ENCODE measurements at regions not wholly inside any gene's neighbourhood (a gene's known extent, or its start where the extent isn't known, plus 50 kb on each side); places are given as distances from the start of the nearest gene placed in this dataset.

DNA sequence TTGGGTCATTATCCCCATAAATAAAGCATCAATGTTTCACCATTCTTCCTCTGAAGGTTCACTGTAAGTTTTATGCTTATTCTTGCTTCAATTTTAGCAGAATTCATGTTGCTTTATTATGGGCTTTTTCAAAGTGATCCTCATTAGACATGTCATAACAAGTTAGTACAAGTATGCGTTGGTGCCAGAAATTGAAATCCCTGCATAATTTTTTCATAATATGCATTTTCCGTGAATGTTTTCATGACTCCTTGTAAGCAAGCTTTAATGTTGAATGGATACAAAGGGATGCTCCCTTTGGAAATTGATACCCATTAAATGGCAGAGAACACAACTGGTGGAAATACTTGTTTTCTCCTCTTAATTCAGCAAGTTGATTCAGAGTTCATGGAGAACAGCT lies 179.7 kb downstream of the ST6GAL2 start:
- DNase-seq (ENCODE audit: low read depth in 2 of 2): no peak

DNA sequence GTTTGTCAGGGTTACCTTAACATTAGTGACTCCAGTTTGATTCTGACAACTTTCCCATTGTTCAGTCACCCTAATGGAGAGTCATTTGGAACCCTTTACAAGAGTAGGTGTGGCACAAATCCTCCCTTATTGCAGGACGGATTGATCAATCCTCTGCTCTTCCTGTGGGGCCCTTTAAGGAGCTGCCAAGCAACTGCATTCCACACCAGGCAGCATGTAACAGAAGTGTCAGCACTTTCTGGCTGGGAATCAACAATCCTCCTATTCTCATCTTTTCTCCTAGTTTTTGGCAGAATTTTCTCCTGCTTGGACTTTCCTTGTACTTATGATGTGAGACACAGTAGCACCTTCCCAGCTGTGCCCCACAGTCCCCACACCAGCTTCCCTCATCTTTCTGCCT lies 177.8 kb downstream of the ST6GAL2 start:
- DNase-seq (ENCODE audit: low read depth in 2 of 2): no peak

DNA sequence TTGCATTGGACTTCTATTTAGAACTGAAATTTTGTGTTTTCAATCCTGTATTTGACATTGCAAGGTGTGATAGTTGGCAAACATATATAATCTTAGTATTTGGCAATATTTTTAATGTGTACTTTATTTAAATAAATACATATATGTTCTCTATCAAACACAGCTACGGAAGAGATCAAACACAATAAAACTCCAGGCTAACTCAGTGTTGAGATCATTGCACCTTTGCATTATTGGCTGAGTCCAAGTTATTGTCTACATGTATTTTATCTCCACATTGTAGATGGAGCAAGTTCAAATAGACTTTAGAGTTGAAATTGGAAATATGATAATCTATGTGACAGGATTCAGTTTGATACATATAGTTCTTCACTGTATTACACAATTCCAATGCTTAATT lies 176.7 kb downstream of the ST6GAL2 start:
- DNase-seq (ENCODE audit: low read depth in 2 of 2): no peak

DNA sequence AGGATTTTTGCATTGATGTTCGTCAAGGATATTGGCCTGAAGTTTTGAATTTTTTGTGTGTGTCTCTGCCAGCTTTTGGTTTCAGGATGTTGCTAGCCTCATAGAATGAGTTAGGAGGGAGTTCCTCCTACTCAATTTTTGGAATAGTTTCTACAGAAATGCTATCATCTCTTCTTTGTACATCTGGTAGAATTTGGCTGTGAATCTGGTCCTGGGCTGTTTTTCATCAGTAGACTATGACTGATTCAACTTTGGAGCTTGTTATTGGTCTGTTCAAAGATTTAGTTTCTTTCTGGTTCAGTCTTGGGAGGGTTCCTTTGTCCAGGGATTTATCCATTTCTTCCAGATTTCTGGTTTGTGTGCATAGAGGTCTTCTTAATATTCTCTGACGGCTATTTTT lies 166.7 kb downstream of the ST6GAL2 start:
- no peak for DNase-seq (ENCODE audit: low read depth in 2 of 2)

DNA sequence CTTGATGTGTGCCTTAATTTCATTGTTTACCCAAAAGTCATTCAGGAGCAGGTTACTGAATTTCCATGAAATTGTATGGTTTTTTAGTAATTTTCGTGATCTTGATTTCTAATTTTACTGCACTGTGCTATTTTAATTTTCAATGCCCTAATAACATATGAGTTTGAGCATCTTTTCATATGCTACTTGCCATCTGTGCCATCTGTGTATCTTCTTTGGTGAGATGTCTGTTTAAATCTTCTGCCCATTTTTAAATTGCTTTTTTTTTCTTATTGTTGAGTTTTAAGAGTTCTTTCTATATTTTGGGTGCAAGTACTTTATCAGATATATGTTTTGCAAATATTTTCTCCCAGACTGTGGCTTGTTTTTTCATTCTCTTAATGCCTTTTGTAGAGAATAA lies 165.9 kb downstream of the ST6GAL2 start:
- no peak for DNase-seq (ENCODE audit: low read depth in 2 of 2)

DNA sequence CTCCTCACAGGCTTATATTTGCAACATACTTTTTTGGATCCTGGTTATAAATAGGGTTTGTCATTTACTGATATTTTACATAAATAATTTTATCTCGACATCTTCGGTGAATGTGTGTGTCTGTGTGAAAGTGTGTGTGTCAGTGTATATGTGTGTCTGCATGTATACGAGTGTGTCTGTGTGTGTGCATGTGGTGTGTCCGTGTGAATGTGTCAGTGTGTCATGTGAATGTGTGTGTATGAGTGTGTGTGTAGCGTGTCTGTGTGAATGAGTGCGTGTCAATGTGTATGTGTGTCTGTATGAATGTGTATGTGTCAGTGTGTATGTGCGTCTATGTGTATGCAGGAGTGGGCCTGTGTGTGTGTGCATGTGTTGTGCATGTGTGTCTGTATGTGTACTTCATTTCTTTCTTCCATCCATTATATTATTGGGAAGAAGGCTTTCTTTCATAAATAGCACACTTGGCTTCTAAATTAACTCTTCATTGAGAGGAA lies 161.6 kb downstream of the ST6GAL2 start:
- no peak for DNase-seq (ENCODE audit: low read depth in 2 of 2)

DNA sequence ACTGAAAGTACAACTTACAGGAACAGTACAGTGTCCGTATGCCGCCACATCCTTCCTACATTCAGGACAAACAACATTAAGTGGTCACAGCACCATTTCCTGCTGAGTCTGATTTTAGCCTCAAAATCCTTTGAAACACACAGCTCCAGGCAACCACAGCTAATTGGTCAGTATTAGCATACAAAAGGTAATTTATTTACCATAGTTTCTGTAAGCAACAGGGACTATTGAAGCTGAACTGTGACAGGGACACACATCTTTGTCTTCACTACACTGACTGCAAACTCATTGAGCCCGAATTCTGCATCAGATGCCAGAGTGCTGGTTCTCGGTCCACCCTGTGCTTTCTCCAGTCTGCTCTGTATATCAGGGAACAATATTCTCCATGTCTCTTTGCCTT lies 151.8 kb downstream of the ST6GAL2 start:
- no peak for DNase-seq (ENCODE audit: low read depth in 2 of 2)

DNA sequence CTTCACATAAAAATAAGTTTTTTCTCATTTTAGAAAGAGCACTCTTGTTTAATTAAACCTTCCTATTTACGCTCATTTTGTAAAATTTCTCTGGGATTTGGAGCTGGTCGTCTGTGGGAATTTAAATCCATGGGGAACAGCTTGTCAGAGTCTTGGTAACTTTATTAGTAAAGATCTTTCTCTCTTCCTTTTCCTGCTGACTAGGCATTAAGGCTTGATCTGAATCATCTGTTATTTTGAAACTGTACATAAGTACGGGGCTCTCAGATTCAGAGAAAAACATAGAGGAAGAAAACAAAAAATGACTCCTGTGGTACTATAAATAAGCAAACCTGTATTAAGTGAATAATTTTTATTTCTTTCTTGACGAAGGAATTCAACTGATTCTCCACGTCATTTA lies 150.2 kb downstream of the ST6GAL2 start:
- DNase-seq (ENCODE audit: low read depth in 2 of 2): no peak

DNA sequence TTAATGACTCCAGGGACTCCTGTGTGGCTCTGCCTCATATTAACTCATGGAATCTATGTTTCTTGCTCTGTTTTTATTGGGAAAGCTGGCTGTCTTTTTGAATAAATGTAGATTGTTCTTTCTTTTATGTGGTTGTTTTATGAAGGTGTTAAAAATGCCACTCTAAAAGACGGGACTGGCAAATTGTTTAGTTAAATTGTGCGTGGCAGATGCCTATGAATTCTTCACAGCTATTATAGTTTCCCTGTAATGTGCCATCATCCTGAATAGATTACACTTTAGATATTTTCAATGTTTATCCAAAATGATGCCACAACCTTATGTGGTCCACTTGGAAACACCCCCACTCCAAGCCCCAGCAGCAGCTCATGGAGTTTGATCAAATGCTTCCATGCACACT lies 149.7 kb downstream of the ST6GAL2 start:
- no peak for DNase-seq (ENCODE audit: low read depth in 2 of 2)

DNA sequence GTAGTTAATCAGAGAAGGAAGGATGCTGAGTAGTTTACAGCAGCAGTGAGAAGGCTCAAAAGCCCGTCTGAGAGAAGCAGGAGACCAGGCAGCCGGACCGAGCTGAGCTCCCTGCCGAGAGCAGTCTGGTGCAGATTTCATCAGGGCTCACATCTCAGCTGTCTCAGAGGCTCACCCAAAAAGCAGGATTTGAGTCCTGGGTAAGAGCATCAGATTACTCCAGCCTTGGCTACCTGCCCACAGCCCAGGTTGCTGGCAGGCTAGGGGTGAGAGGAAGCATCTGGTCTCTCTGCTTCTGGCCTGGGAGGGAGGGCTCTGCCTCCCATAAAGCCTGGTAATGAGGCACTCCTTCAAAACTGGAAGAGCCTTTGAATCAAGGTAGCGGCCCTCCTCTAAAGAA lies 140.5 kb downstream of the ST6GAL2 start:
- DNase-seq (ENCODE audit: low read depth in 2 of 2): no peak

DNA sequence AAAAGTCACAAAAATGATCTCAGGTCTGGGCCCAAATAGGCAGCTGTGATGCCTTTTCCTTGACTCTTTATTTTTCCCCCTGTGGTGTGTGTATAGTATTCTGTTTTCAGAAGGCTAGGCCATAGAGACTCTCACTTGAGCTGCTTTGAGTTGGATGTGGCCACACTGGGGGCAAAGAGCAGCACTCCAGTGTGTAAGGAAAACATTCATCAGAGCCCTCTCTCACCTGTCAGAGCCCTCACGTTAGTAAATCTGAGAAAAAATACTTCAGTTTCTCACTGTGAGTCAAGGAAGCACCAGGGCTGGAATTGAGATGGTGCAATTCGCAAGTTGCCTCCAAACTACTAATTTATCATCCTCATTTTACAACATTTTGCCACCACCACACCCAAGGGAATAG lies 136.1 kb downstream of the ST6GAL2 start:
- no peak for DNase-seq (ENCODE audit: low read depth in 2 of 2)
